Neural progenitor cell (in vitro differentiated cells): ENCODE measurements at regions not wholly inside any gene's neighbourhood (a gene's known extent, or its start where the extent isn't known, plus 50 kb on each side); places are given as distances from the start of the nearest gene placed in this dataset.

Source experiments
- EZH2 ChIP-seq: fragments of 200-600 bp; sonication (generic); IDR thresholded peaks from 2 replicates; pipeline ENCODE4 v1.6.1; 2017; ENCODE audit warnings: antibody characterized with exemption, mild to moderate bottlenecking, moderate library complexity
- TF ChIP-seq, protein P1 (sequence below): fragments of 200-600 bp; sonication (generic); IDR thresholded peaks from 2 replicates; pipeline ENCODE4 v1.5.1; 2017; ENCODE audit warnings: antibody characterized with exemption, mild to moderate bottlenecking

DNA sequence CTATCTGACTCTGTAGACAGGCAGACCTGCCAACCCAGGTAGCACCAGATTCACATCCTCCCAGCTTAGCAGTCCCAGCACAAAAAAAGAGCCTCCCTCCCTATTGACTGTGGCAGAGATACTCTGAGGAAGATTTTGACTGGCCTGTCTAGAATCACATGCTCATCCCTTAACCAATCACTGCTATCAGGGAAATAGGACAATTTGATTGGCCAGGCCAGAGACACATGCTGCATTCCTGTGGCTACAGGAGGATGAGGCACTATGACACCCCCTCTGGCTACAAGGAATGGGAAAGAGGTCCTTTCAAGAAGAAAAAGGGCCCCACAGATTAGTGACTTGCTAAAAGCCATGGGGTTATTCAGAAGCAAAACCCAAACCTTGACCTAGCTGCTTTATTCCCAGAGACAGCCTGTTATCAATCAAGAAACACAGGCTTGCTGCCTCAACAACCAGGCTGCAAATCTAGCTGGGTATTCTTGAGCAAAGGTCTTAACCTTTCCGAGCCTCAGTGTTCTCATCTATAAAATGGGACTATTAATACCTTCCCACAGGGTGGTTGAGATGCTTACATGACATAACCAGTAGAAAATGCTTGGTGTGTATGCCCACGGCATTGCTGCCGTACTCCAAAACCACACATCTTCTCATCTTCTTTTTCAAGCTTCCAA lies 147.6 kb downstream of the BCOR start:
- TF ChIP-seq, protein P1, sequence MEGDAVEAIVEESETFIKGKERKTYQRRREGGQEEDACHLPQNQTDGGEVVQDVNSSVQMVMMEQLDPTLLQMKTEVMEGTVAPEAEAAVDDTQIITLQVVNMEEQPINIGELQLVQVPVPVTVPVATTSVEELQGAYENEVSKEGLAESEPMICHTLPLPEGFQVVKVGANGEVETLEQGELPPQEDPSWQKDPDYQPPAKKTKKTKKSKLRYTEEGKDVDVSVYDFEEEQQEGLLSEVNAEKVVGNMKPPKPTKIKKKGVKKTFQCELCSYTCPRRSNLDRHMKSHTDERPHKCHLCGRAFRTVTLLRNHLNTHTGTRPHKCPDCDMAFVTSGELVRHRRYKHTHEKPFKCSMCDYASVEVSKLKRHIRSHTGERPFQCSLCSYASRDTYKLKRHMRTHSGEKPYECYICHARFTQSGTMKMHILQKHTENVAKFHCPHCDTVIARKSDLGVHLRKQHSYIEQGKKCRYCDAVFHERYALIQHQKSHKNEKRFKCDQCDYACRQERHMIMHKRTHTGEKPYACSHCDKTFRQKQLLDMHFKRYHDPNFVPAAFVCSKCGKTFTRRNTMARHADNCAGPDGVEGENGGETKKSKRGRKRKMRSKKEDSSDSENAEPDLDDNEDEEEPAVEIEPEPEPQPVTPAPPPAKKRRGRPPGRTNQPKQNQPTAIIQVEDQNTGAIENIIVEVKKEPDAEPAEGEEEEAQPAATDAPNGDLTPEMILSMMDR: no peak
- TF ChIP-seq EZH2: no peak
